IMR-90 (cell line): ENCODE measurements at regions not wholly inside any gene's neighbourhood (a gene's known extent, or its start where the extent isn't known, plus 50 kb on each side); places are given as distances from the start of the nearest gene placed in this dataset.

ENCODE experiments used
- ATAC-seq: fragments of 200-7000 bp; cut with Tn5 transposase; 2 replicates; pipeline ENCODE4 v1.9.1; 2020; ENCODE audit warnings: low read depth, mild to moderate bottlenecking, moderate library complexity
- BruUV-seq: library from RNA; stranded (reverse); fragments of 400-500 nt; replicated peaks from 2 replicates; lab custom pipeline; 2021; lab: Mats Ljungman, UMichigan
- CTCF ChIA-PET: fragments of 300-600 bp; formaldehyde crosslinking; extraction: SDS; loops from one replicate; lab custom pipeline; 2021; ENCODE audit warnings: antibody characterized with exemption; lab: Yijun Ruan, JAX
- POLR2A ChIA-PET: fragments of 300-600 bp; sonication (Branson Sonifier 250); formaldehyde crosslinking; loops from one replicate; lab custom pipeline; 2022; ENCODE audit warnings: antibody characterized with exemption; ENCODE audit not compliant: unreplicated experiment; lab: Charles Lee
- DNase-seq: peaks from one replicate; pipeline ENCODE4 v3.0.0; 2013
- H2AFZ ChIP-seq: replicated peaks from 2 replicates; pipeline ENCODE3; 2013; ENCODE audit warnings: low read length, mild to moderate bottlenecking; ENCODE audit not compliant: poor library complexity
- H2AK5ac ChIP-seq: 2 replicates; pipeline ENCODE4 v1.6.1; 2013; ENCODE audit warnings: low read depth, low read length, inconsistent platforms
- H2AK9ac ChIP-seq: replicated peaks from 2 replicates; pipeline ENCODE3; 2013; ENCODE audit warnings: mild to moderate bottlenecking, low read depth, low read length, moderate library complexity; ENCODE audit not compliant: poor library complexity
- H2BK120ac ChIP-seq: 2 replicates; pipeline ENCODE4 v1.6.1; 2013; ENCODE audit warnings: low read depth, low read length, inconsistent platforms
- H2BK15ac ChIP-seq: 3 replicates; pipeline ENCODE4 v1.6.1; 2013; ENCODE audit warnings: low read depth, low read length, inconsistent platforms
- H2BK20ac ChIP-seq: 2 replicates; pipeline ENCODE4 v1.6.1; 2013; ENCODE audit warnings: low read depth, mild to moderate bottlenecking, inconsistent platforms, low read length, moderate library complexity
- H2BK5ac ChIP-seq: 2 replicates; pipeline ENCODE4 v1.6.1; 2013; ENCODE audit warnings: mild to moderate bottlenecking, low read depth, low read length, inconsistent platforms; ENCODE audit not compliant: poor library complexity, severe bottlenecking
- H3K14ac ChIP-seq: replicated peaks from 2 replicates; pipeline ENCODE4 v1.6.1; 2013; ENCODE audit warnings: low read depth, low read length, inconsistent platforms
- H3K18ac ChIP-seq: 2 replicates; pipeline ENCODE4 v1.6.1; 2013; ENCODE audit warnings: low read depth, low read length, control low read depth
- H3K23ac ChIP-seq: 2 replicates; pipeline ENCODE4 v1.6.1; 2013; ENCODE audit warnings: low read depth, low read length, inconsistent platforms
- H3K27ac ChIP-seq: 2 replicates; pipeline ENCODE4 v1.5.1; 2013; ENCODE audit warnings: mild to moderate bottlenecking, control low read depth, low read length; ENCODE audit not compliant: insufficient read depth
- H3K27me3 ChIP-seq: 2 replicates; pipeline ENCODE4 v1.6.1; 2013; ENCODE audit warnings: low read length; ENCODE audit not compliant: control insufficient read depth, insufficient read depth
- H3K36me3 ChIP-seq: 2 replicates; pipeline ENCODE4 v1.6.1; 2013; ENCODE audit warnings: low read length, mixed read lengths; ENCODE audit not compliant: control insufficient read depth, insufficient read depth
- H3K4ac ChIP-seq: 2 replicates; pipeline ENCODE4 v1.6.1; 2013; ENCODE audit warnings: low read depth, low read length, inconsistent platforms
- H3K4me1 ChIP-seq: 2 replicates; pipeline ENCODE4 v1.6.1; 2013; ENCODE audit warnings: low read length, mixed read lengths; ENCODE audit not compliant: control insufficient read depth, insufficient read depth
- H3K4me2 ChIP-seq: 2 replicates; pipeline ENCODE4 v1.6.1; 2013; ENCODE audit warnings: low read depth, mild to moderate bottlenecking, control low read depth, low read length, moderate library complexity
- H3K4me3 ChIP-seq: 2 replicates; pipeline ENCODE4 v1.5.1; 2013; ENCODE audit warnings: low read depth, mild to moderate bottlenecking, control low read depth, low read length, moderate library complexity; ENCODE audit not compliant: insufficient read depth
- H3K56ac ChIP-seq: 2 replicates; pipeline ENCODE4 v1.6.1; 2013; ENCODE audit warnings: low read length, inconsistent platforms; ENCODE audit not compliant: insufficient read depth; ENCODE audit errors: extremely low read depth
- H3K79me1 ChIP-seq, 2 experiments: 2 replicates each; pipeline ENCODE4 v1.6.1; 2013; ENCODE audit warnings: low read length in 2 of 2, inconsistent platforms in 1 of 2, low read depth in 1 of 2
- H3K9ac ChIP-seq: 2 replicates; pipeline ENCODE4 v1.6.1; 2013; ENCODE audit warnings: low read depth, low read length, control low read depth
- H3K9me1 ChIP-seq: 2 replicates; pipeline ENCODE4 v1.6.1; 2013; ENCODE audit warnings: low read length, inconsistent platforms; ENCODE audit not compliant: insufficient read depth
- H3K9me3 ChIP-seq: 2 replicates; pipeline ENCODE4 v1.6.1; 2013; ENCODE audit warnings: low read length; ENCODE audit not compliant: control insufficient read depth, insufficient read depth
- H4K20me1 ChIP-seq: 2 replicates; pipeline ENCODE4 v1.6.1; 2013; ENCODE audit warnings: low read length, inconsistent platforms; ENCODE audit not compliant: insufficient read depth
- H4K5ac ChIP-seq: 2 replicates; pipeline ENCODE4 v1.6.1; 2013; ENCODE audit warnings: mild to moderate bottlenecking, low read depth, low read length, control low read depth
- H4K8ac ChIP-seq, 2 experiments: 2 replicates each; pipeline ENCODE4 v1.6.1; 2013; ENCODE audit warnings: low read depth in 2 of 2, low read length in 2 of 2, control low read depth in 1 of 2, inconsistent platforms in 1 of 2
- H4K91ac ChIP-seq: 2 replicates; pipeline ENCODE4 v1.6.1; 2013; ENCODE audit warnings: low read depth, low read length, inconsistent platforms; ENCODE audit not compliant: insufficient read depth
- BHLHE40 ChIP-seq: fragments of 150-350 bp; IDR thresholded peaks from 2 replicates; pipeline ENCODE4 v1.6.1; 2016; ENCODE audit warnings: mild to moderate bottlenecking, low read depth, low read length
- CEBPB ChIP-seq: IDR thresholded peaks from 2 replicates; pipeline ENCODE4 v1.6.1; 2012; ENCODE audit warnings: low read depth, low read length, improper control_type of control experiment
- CHD1 ChIP-seq: IDR thresholded peaks from 2 replicates; pipeline ENCODE4 v1.6.1; 2012; ENCODE audit warnings: low read depth, low read length, improper control_type of control experiment
- MAFK ChIP-seq: IDR thresholded peaks from 2 replicates; pipeline ENCODE4 v1.6.1; 2012; ENCODE audit warnings: low read depth, low read length, improper control_type of control experiment
- MAZ ChIP-seq: IDR thresholded peaks from 2 replicates; pipeline ENCODE4 v1.6.1; 2012; ENCODE audit warnings: low read depth, mild to moderate bottlenecking, low read length, improper control_type of control experiment, moderate library complexity, borderline replicate concordance
- MXI1 ChIP-seq: IDR thresholded peaks from 2 replicates; pipeline ENCODE4 v1.6.1; 2012; ENCODE audit warnings: low read depth, mild to moderate bottlenecking, low read length, moderate library complexity, borderline replicate concordance
- NFE2L2 ChIP-seq: fragments of 150-350 bp; IDR thresholded peaks from 2 replicates; pipeline ENCODE4 v1.6.1; 2016; ENCODE audit warnings: low read depth, mild to moderate bottlenecking, low read length
- POLR2A ChIP-seq: IDR thresholded peaks from 2 replicates; pipeline ENCODE4 v1.6.1; 2012; ENCODE audit warnings: mild to moderate bottlenecking, low read depth, low read length
- RAD21 ChIP-seq: IDR thresholded peaks from 2 replicates; pipeline ENCODE4 v1.6.1; 2012; ENCODE audit warnings: low read length, improper control_type of control experiment
- RCOR1 ChIP-seq: IDR thresholded peaks from 2 replicates; pipeline ENCODE4 v1.6.1; 2012; ENCODE audit warnings: mild to moderate bottlenecking, low read length, improper control_type of control experiment; ENCODE audit not compliant: insufficient replicate concordance
- SMC3 ChIP-seq: fragments of 150-350 bp; IDR thresholded peaks from 2 replicates; pipeline ENCODE4 v1.6.1; 2016; ENCODE audit warnings: low read depth, mild to moderate bottlenecking, antibody characterized with exemption, low read length, moderate library complexity
- USF2 ChIP-seq: fragments of 150-350 bp; IDR thresholded peaks from 2 replicates; pipeline ENCODE4 v1.6.1; 2017; ENCODE audit warnings: mild to moderate bottlenecking, antibody characterized with exemption, low read length, low read depth
- WGBS, 2 experiments: methylation state at CpG; one replicate each; pipeline versions ENCODE4 v1.1.5 to v1.1.7; 2013; ENCODE audit warnings: missing lambda C conversion rate in 2 of 2; ENCODE audit not compliant: insufficient read length in 1 of 2; ENCODE audit errors: extremely low coverage in 2 of 2; 5-methylcytosine and 5-hydroxymethylcytosine counted together
- dilution Hi-C: fragments of 300-500 bp; cut with HindIII; formaldehyde crosslinking; loops from one replicate; pipeline ENCODE4 v1.14.3; 2018; ENCODE audit warnings: low sequenced_read_pairs; ENCODE audit not compliant: unreplicated experiment
- in situ Hi-C: fragments of 300-500 bp; cut with MboI; formaldehyde crosslinking; loops from 3 replicates; pipeline ENCODE4 v1.14.3; 2019; ENCODE audit warnings: low sequenced_read_pairs, inconsistent platforms, mixed read lengths
- intact Hi-C: fragments of 100-400 bp; cut with micrococcal nuclease; formaldehyde crosslinking; loops from 2 replicates; pipeline ENCODE4 v1.10.0; 2022
- TF ChIP-seq, protein P1 (sequence below): conservative IDR thresholded peaks from 2 replicates; pipeline ENCODE4 v1.5.1; 2012; ENCODE audit warnings: mild to moderate bottlenecking, low read depth, low read length, improper control_type of control experiment

DNA sequence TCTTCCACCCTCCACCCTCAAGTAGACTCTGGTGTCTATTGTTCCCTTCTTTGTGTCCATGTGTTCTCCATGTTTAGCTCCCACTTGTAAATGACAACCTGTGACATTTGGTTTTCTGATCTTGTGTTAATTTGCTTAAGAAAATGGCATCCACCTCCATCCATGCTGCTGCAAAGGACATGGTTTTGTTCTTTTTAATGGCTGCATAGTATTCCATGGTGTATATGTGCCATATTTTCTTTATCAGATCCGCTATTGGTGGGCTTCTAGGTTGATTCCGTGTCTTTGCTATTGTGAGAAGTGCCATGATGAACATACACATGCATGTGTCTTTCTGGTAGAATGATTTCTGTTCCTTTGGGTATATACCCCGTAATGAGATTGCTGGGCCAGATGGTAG is 163.4 kb upstream of the ITGA1 start:
- no TSS peak for BruUV-seq

More for the DNA sequence above, 163.4 kb upstream of the ITGA1 start:
- no peaks in the 10 kb centered on the region for H3K4me1 ChIP-seq
- in situ Hi-C loops = no loop called here
- no peak overlapping the region for H3K4me3 ChIP-seq
- no peak overlapping the region for H3K27ac ChIP-seq
- no peak overlapping the region for H3K14ac ChIP-seq
- no peaks in the 10 kb centered on the region for H3K9me3 ChIP-seq
- no peak overlapping the region for H4K8ac ChIP-seq
- CTCF ChIA-PET = no interaction called here
- TF ChIP-seq, protein P1, sequence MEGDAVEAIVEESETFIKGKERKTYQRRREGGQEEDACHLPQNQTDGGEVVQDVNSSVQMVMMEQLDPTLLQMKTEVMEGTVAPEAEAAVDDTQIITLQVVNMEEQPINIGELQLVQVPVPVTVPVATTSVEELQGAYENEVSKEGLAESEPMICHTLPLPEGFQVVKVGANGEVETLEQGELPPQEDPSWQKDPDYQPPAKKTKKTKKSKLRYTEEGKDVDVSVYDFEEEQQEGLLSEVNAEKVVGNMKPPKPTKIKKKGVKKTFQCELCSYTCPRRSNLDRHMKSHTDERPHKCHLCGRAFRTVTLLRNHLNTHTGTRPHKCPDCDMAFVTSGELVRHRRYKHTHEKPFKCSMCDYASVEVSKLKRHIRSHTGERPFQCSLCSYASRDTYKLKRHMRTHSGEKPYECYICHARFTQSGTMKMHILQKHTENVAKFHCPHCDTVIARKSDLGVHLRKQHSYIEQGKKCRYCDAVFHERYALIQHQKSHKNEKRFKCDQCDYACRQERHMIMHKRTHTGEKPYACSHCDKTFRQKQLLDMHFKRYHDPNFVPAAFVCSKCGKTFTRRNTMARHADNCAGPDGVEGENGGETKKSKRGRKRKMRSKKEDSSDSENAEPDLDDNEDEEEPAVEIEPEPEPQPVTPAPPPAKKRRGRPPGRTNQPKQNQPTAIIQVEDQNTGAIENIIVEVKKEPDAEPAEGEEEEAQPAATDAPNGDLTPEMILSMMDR = no peak
- TF ChIP-seq MXI1 (no peak), RAD21 (no peak), POLR2A (no peak), NFE2L2 (no peak), CEBPB (no peak), BHLHE40 (no peak), USF2 (no peak), RCOR1 (no peak), MAFK (no peak), CHD1 (no peak), SMC3 (no peak), MAZ (no peak)
- no peak overlapping the region for H3K23ac ChIP-seq
- dilution Hi-C loops = no loop called here
- H3K79me1 ChIP-seq = no peaks in the 10 kb centered on the region
- no peak overlapping the region for H2BK5ac ChIP-seq
- no peak overlapping the region for H4K5ac ChIP-seq
- H2AK9ac ChIP-seq = no peak overlapping the region
- no peaks in the 10 kb centered on the region for H3K9me1 ChIP-seq
- H3K56ac ChIP-seq = no peak overlapping the region
- no peak overlapping the region for H3K4ac ChIP-seq
- intact Hi-C loops = no loop called here
- no peak overlapping the region for H4K91ac ChIP-seq
- no peak overlapping the region for H3K18ac ChIP-seq
- H3K4me2 ChIP-seq = no peak overlapping the region
- no peaks in the 10 kb centered on the region for H3K27me3 ChIP-seq
- no peak overlapping the region for H3K9ac ChIP-seq
- WGBS, 2 experiments = no CpG with 5 or more reads among the region's 3 CpGs
- no peak overlapping the region for H2BK15ac ChIP-seq
- POLR2A ChIA-PET = no interaction called here
- H4K20me1 ChIP-seq = no peaks in the 10 kb centered on the region
- DNase-seq (no peak), ATAC-seq (no peak)
- no peak overlapping the region for H2AK5ac ChIP-seq
- H2BK20ac ChIP-seq = no peak overlapping the region
- no peaks in the 10 kb centered on the region for H3K36me3 ChIP-seq
- H2BK120ac ChIP-seq = no peak overlapping the region
- H2AFZ ChIP-seq = no peak overlapping the region
